ENCODE measurements at regions not wholly inside any gene's neighbourhood (a gene's known extent, or its start where the extent isn't known, plus 50 kb on each side); places are given as distances from the start of the nearest gene placed in this dataset.

- no peak for DNase-seq (ENCODE audit: low read depth)
Measured at GRCh38 chr11:70501051-70501901, 102.9 kb downstream of the CTTN start.

DNA sequence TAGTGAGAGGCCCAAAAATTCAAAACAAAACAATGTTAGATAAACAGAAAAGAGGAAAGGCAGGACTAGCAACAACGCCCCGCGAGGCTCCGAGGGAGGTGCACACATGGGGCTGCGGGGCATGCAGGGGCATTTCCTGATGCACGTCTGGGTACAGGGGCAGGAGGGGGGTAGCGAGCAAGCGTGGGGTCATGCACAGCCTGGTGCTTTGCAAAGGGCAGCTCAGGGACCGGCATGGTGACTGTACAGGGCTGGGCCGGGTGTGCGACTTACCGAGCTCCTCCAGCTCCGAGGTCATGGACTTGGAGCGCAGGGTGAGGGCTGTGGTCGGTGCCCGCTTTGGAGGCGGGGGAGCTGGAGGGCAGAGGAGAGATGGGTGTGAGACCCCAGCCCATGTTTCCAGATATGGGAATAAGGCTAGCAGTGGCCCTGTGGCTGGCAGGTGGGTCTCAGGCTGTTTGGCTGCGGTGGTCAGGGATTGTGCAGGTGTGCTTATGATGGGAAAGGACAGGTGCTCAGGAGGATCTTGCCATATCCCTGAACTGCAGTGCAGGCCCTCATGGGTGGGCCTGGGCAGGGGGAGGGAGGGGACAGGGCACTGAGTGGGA is 103.7 kb downstream of the CTTN start:
- no peak for DNase-seq (ENCODE audit: low read depth)

DNA sequence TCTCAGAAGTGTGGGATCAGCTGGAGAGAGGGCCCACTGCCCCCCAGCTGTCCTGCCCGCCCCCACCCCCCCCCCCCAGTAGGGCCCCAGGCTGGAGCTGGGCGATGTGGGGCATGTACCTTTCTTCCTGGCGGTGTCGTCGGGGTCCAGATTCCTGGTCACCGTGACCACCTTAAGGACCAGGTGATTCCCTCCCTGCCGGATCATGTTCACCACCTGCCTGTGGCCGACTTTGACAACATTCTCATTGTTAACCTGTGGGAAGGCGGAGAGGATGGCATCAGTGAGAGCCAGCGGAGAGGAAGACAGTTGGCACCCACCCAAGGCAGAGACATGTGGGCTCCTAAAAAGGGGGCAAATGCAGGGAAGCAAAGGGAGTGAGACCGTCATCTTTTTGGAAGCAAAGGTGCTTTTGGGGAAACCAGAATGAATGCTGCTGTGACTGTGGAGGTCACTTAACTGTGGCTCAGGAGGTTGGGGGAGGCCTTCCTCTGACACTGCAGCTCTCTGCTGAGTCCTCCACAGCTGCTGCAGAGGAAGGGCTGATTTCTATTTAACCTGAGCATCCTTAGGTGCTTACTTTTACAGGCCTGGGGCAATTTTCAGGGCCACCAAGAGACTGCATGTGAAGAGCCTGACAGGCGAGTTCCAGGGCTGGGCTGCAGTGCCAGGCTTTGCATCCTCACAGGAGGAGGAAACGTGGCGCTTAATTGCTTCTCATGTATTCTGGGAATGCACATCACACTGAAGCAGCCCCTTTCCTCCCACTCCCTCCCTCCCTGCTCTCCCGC is 104.5 kb downstream of the CTTN start:
- no peak for DNase-seq (ENCODE audit: low read depth)

GRCh38 chr11:70503468-70504221 is 105.3 kb downstream of the CTTN start:
- DNase-seq (ENCODE audit: low read depth), result no peak

DNA sequence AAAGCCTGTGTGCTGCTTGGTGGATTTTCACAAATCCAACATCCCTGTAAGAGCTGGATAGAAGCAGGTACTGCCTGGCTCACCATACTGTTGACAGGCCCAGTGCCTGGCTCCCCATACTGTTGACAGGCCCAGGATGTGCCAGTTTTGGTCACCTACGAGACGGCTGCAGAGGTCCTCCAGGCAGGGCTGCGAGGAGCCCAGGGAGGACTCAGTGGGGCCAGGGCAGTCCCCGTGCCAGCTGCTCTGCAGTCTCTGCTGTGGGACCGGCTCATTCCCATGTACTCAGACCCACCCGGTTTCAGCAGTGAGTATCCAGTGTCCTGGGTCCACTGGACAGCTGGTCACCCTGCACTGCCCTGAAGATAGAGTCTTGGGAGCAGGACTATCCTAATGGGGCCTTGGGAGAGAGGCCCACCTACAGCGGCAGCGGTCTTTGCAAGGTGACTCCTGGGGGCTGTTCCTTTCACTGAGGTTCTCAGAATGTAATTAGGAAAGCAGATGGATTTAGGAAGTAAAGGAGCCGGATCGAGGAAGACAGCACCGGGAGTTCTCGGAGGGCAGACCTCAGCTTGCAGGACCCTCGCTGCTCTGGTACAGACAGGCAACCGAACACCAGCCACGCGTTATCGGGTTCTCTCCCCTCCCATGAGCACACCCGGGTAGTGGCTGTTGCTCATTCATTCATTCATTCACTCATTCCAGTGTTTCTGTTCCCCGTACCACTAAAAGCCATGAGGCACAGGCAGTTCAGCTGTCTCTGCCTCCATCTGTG is 106.1 kb downstream of the CTTN start:
- no peak for DNase-seq (ENCODE audit: low read depth)

- no peak for DNase-seq (ENCODE audit: low read depth)
Measured at GRCh38 chr11:70505331-70505731, 107.0 kb downstream of the CTTN start.

- no peak for DNase-seq (ENCODE audit: low read depth)
Measured at GRCh38 chr11:70505761-70506657, 107.7 kb downstream of the CTTN start.

DNA sequence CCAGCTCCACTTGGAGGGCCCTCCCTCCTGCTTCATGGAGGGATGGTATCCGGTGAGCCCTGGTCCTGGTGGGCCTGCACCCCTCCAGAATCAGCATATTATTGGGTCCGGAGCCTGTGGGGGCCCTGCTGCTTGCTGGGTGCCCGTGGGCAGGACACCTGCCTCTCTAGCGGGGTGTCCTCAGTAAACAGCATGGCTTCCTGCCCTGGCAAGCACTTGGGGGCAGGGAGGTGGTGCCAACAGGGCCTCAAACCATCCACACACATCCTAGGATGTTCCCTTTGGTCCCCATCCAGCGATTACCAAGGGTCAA is 108.3 kb downstream of the CTTN start:
- DNase-seq (ENCODE audit: low read depth), result no peak

DNA sequence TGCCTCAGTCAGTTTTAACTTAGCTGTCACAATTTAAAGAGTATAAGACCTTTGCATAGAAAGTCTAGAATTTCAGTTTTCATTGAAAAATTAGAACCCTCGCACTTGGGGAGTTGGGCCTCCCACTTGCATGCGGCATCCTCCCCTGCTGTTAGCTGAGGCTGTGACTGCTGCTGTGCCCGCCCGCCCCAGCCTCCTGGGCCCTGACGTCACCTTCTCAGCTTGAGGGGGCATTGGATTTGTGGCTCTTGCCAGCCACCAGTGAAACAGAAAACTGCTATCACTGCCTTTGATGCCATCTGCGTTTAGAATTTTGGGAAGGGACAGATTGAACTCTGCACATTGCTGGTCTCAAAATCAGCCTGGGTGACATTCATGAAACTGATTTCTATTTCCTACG is 108.7 kb downstream of the CTTN start:
- no peak for DNase-seq (ENCODE audit: low read depth)

DNA sequence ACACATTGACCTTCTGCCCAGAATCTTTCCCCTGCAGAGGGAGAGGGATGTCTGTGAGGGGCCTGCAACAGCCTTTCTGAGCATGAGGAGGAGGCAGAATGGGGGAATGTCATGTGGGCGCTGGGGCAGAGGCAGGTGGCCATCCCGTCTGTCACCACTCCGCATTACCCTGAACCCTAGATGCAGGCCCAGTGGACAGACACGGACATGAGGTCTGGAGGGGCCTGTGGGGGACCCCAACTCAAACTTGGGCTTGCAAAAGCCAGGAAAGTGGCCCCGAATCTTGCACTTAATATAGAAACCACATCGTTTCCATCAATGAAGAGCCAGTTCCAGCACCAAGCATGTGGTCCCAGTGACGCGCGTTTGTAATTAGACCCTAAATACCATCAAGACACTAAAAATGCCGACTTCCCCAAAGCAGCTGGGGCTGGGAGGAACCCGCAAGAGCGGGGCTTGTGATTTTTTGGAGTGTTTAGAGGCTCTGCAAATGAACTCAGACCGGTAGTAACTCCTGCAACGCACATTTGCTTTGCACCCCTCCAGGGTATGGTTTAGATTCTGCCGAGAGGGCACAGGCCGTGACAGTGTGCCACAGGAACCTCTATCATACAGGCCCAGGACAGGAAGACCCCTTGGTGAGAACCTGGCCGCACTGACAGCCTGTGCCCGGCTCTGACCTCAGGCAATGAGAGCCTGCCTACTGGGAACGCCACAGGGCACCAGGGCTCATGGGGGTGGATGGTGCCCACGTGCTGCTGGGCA is 109.3 kb downstream of the CTTN start:
- DNase-seq (ENCODE audit: low read depth), result no peak

DNA sequence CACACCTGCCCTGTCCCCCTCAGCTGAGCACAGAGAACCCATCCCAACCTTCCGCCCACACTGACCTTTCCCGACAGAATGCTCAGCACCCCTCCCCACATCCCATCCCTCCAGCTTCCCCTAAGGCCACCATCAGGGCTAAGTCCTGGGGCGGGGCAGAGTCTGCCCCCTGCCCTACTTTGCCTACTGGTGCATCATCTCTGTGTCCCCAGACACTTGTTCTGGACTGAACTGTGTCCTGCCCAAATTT is 109.8 kb downstream of the CTTN start:
- DNase-seq (ENCODE audit: low read depth), result no peak

DNA sequence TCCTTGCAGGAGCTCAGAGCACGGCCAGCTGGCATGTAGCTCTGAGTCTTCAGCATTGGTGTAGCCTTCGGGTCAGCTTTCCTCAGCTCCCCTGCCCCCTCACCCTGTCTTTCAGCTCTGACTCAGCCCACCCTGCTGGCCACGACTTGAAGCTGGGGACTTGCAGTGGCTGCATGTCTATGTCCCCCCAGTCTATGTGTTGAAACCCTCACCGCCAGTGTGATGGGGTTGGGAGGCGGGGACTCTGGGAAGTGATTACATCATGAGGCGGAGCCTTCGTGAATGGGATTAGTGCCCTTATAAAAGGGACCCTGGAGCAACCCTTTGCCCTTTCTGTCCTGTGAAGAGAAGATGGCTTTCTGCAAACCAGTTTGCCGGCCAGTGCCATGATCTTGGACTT is 111.1 kb downstream of the CTTN start:
- no peak for DNase-seq (ENCODE audit: low read depth)

DNA sequence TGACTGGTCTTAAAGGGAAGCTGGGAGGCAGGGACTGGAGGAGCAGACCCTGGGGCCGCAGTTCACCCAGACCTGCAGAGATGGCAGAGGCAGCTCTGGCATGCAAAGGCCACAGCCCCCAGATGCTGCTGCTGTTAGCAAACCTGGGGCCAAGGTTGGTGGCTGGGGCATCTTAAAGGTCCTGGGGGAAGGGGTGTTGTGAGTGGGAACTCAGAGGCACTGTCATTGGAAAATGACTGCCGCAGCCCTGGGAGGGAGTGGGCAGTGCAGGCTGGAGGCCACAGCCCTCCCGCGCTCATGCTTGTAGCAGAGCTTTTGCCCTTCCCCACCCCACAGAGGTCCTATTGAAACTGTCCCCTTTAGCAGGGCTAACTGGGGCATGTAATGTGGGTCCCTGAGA is 111.8 kb downstream of the CTTN start:
- no peak for DNase-seq (ENCODE audit: low read depth)

- no peak for DNase-seq (ENCODE audit: low read depth)
Measured at GRCh38 chr11:70510571-70510970, 112.2 kb downstream of the CTTN start.

DNA sequence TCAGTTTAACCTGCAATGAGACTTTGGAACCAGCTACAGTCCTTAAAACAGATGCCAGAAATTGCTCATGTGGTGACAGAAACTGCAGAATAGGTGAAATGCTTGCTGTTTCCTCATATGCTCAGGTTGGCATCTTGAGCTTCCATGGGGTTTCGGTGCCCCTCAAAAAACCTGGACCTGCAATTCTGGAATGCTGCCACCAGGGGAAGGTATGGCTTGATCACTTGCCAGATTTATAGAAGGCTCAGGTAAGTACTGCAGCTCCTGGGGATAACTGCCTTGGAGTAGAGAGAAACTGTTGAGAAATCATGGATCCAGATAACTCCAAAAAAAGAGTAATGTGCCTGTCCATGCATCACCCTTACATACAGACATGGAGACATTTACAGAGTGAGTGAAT is 113.0 kb downstream of the CTTN start:
- no peak for DNase-seq (ENCODE audit: low read depth)

- no peak for DNase-seq (ENCODE audit: low read depth)
Measured at GRCh38 chr11:70512716-70513115, 114.4 kb downstream of the CTTN start.

DNA sequence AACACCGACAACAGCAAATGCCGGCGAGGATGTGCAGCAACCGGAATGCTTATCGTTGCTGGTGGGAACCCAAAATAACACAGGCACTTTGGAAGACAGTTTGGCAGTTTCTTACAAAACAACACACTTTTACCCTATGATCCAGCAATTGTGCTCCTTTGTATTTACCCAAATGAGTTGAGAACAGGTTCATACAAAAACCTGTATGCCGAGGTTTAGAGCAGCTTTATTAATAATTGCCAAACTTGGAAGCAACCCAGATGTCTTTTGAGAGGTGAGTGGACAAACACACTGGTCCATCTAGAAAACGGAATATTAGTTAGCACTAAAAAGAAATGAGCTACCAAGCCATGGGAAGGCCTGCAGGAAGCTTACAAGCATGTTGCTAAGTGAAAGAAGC is 118.9 kb downstream of the CTTN start:
- no peak for DNase-seq (ENCODE audit: low read depth)

GRCh38 chr11:70517988-70518907 is 119.9 kb downstream of the CTTN start:
- no peak for DNase-seq (ENCODE audit: low read depth)

- no peak for DNase-seq (ENCODE audit: low read depth)
Measured at GRCh38 chr11:70519117-70519516, 120.8 kb downstream of the CTTN start.
